Hepatocyte (in vitro differentiated cells): ENCODE measurements at regions not wholly inside any gene's neighbourhood (a gene's known extent, or its start where the extent isn't known, plus 50 kb on each side); places are given as distances from the start of the nearest gene placed in this dataset.

ENCODE experiments used
- DNase-seq: peaks from one replicate; pipeline ENCODE4 v3.0.0-alpha.2; 2016; ENCODE audit warnings: low spot score
- H2AFZ ChIP-seq: fragments of 200-600 bp; sonication (generic); 2 replicates; pipeline ENCODE4 v1.6.0; 2016; ENCODE audit warnings: antibody characterized with exemption, mild to moderate bottlenecking
- H3K27ac ChIP-seq: fragments of 200-600 bp; sonication (generic); 2 replicates; pipeline ENCODE4 v1.5.1; 2016; ENCODE audit warnings: mild to moderate bottlenecking
- H3K27me3 ChIP-seq: fragments of 200-600 bp; sonication (generic); 2 replicates; pipeline ENCODE4 v1.6.1; 2016
- H3K36me3 ChIP-seq: fragments of 200-600 bp; sonication (generic); replicated peaks from 2 replicates; pipeline ENCODE4 v1.5.1; 2016; ENCODE audit warnings: low read depth; ENCODE audit not compliant: insufficient read depth
- H3K4me1 ChIP-seq: fragments of 200-600 bp; sonication (generic); 2 replicates; pipeline ENCODE4 v1.5.1; 2016; ENCODE audit warnings: mild to moderate bottlenecking, moderate library complexity; ENCODE audit not compliant: insufficient read depth
- H3K4me2 ChIP-seq: fragments of 200-600 bp; sonication (generic); 2 replicates; pipeline ENCODE4 v1.6.0; 2016
- H3K4me3 ChIP-seq: fragments of 200-600 bp; sonication (generic); 2 replicates; pipeline ENCODE4 v1.5.1; 2016; ENCODE audit warnings: mild to moderate bottlenecking
- H3K79me2 ChIP-seq: fragments of 200-600 bp; sonication (generic); 2 replicates; pipeline ENCODE4 v1.6.0; 2017; ENCODE audit warnings: mild to moderate bottlenecking
- H3K9me2 ChIP-seq: fragments of 200-600 bp; sonication (generic); replicated peaks from 2 replicates; pipeline ENCODE4 v1.6.0; 2017; ENCODE audit warnings: mild to moderate bottlenecking; ENCODE audit not compliant: insufficient read depth
- H3K9me3 ChIP-seq: fragments of 200-600 bp; sonication (generic); 2 replicates; pipeline ENCODE4 v1.5.1; 2016; ENCODE audit warnings: low read depth, mild to moderate bottlenecking
- H4K20me1 ChIP-seq: fragments of 200-600 bp; sonication (generic); 2 replicates; pipeline ENCODE4 v1.6.0; 2016; ENCODE audit warnings: mild to moderate bottlenecking; ENCODE audit not compliant: insufficient read depth, poor library complexity, severe bottlenecking
- CTCF ChIP-seq: fragments of 200-600 bp; sonication (generic); IDR thresholded peaks from 2 replicates; pipeline ENCODE4 v1.5.1; 2016; ENCODE audit warnings: antibody characterized with exemption, mild to moderate bottlenecking; ENCODE audit not compliant: poor library complexity
- EZH2 ChIP-seq: fragments of 200-600 bp; sonication (generic); IDR thresholded peaks from 2 replicates; pipeline ENCODE4 v1.6.1; 2016; ENCODE audit warnings: antibody characterized with exemption, mild to moderate bottlenecking, borderline replicate concordance
- EZH2phosphoT487 ChIP-seq: fragments of 200-600 bp; sonication (generic); IDR thresholded peaks from one replicate; pipeline ENCODE4 v1.6.1; 2018; ENCODE audit warnings: antibody characterized with exemption, mild to moderate bottlenecking, low read depth, moderate library complexity; ENCODE audit not compliant: unreplicated experiment, severe bottlenecking
- WGBS: methylation state at CpG from one replicate; pipeline ENCODE4 v1.1.6; 2016; ENCODE audit warnings: low lambda C conversion rate; ENCODE audit errors: missing lambda C conversion rate; 5-methylcytosine and 5-hydroxymethylcytosine counted together

- Histone ChIP-seq H2AFZ (no peak overlapping the region), H3K36me3 (no peaks in the 10 kb centered on the region), H3K9me2 (no peaks in the 10 kb centered on the region), H3K9me3 (no peaks in the 10 kb centered on the region), H3K4me2 (no peak overlapping the region), H3K79me2 (no peaks in the 10 kb centered on the region), H3K4me1 (peaks cover 17% of the 10 kb centered on the region), H3K27ac (no peak overlapping the region), H3K27me3 (no peaks in the 10 kb centered on the region), H4K20me1 (no peaks in the 10 kb centered on the region), H3K4me3 (no peak overlapping the region)
- WGBS: 90% methylated on average over 1 of the region's 1 CpG
- DNase-seq: no peak
- TF ChIP-seq CTCF (no peak), EZH2phosphoT487 (no peak), EZH2 (no peak)
Measured at GRCh38 chr1:234707641-234708040, 97.7 kb upstream of the IRF2BP2 start.

- H3K4me1 ChIP-seq: peaks cover 11% of the 10 kb centered on the region
- H3K9me2 ChIP-seq: no peaks in the 10 kb centered on the region
- no peak for DNase-seq
- no peak overlapping the region for H3K27ac ChIP-seq
- no peak for TF ChIP-seq EZH2phosphoT487
- no peak for TF ChIP-seq CTCF
- TF ChIP-seq EZH2: no peak
- H3K79me2 ChIP-seq: no peaks in the 10 kb centered on the region
- H3K27me3 ChIP-seq: no peaks in the 10 kb centered on the region
- no peak overlapping the region for H2AFZ ChIP-seq
- no peaks in the 10 kb centered on the region for H3K9me3 ChIP-seq
- H3K36me3 ChIP-seq: no peaks in the 10 kb centered on the region
- 100% methylated on average over 1 of the region's 1 CpG for WGBS
- no peak overlapping the region for H3K4me2 ChIP-seq
- no peaks in the 10 kb centered on the region for H4K20me1 ChIP-seq
- no peak overlapping the region for H3K4me3 ChIP-seq
Measured at GRCh38 chr1:234706931-234707330, 97.0 kb upstream of the IRF2BP2 start.

- H3K9me3 ChIP-seq: no peaks in the 10 kb centered on the region
- no peak for DNase-seq
- no peaks in the 10 kb centered on the region for H4K20me1 ChIP-seq
- H3K4me3 ChIP-seq: no peak overlapping the region
- H3K4me1 ChIP-seq: peaks cover 4% of the 10 kb centered on the region
- H3K79me2 ChIP-seq: no peaks in the 10 kb centered on the region
- H3K27me3 ChIP-seq: no peaks in the 10 kb centered on the region
- no peaks in the 10 kb centered on the region for H3K36me3 ChIP-seq
- 97% methylated on average over 3 of the region's 3 CpGs for WGBS
- H3K4me2 ChIP-seq: no peak overlapping the region
- no peak overlapping the region for H2AFZ ChIP-seq
- no peaks in the 10 kb centered on the region for H3K9me2 ChIP-seq
- TF ChIP-seq EZH2 (no peak), EZH2phosphoT487 (no peak), CTCF (no peak)
- no peak overlapping the region for H3K27ac ChIP-seq
Measured at GRCh38 chr1:234706199-234706598, 96.2 kb upstream of the IRF2BP2 start.

GRCh38 chr1:234705615-234706014 lies 95.6 kb upstream of the IRF2BP2 start:
- H3K79me2 ChIP-seq: no peaks in the 10 kb centered on the region
- no peak for DNase-seq
- peaks cover 3% of the 10 kb centered on the region for H3K4me1 ChIP-seq
- no peaks in the 10 kb centered on the region for H3K36me3 ChIP-seq
- H3K9me3 ChIP-seq: no peaks in the 10 kb centered on the region
- no peak overlapping the region for H2AFZ ChIP-seq
- no peaks in the 10 kb centered on the region for H4K20me1 ChIP-seq
- no peaks in the 10 kb centered on the region for H3K27me3 ChIP-seq
- H3K9me2 ChIP-seq: no peaks in the 10 kb centered on the region
- H3K4me3 ChIP-seq: no peak overlapping the region
- TF ChIP-seq CTCF (no peak), EZH2 (no peak), EZH2phosphoT487 (no peak)
- WGBS: 84% methylated on average over 3 of the region's 3 CpGs
- H3K27ac ChIP-seq: no peak overlapping the region
- no peak overlapping the region for H3K4me2 ChIP-seq
